GM21423 (cell line): ENCODE measurements at regions not wholly inside any gene's neighbourhood (a gene's known extent, or its start where the extent isn't known, plus 50 kb on each side); places are given as distances from the start of the nearest gene placed in this dataset.
"Not testable (repeated sequence)": the region's sequence is repeated elsewhere in the genome, so short reads cannot be mapped to it uniquely, and the experiment has no call there.

Source experiments
- ATAC-seq: cut with Tn5 transposase; IDR thresholded peaks from one replicate; pipeline ENCODE4 v1.9.1; 2021; ENCODE audit warnings: mild to moderate bottlenecking, moderate library complexity; ENCODE audit not compliant: unreplicated experiment

- no peak for ATAC-seq
These were observed 934.4 kb downstream of the MAT2B start for GRCh38 chr5:164439799-164440198.

- ATAC-seq: no peak
These were observed 944.0 kb downstream of the MAT2B start for GRCh38 chr5:164449460-164449859.

- ATAC-seq: no peak
These were observed 960.6 kb downstream of the MAT2B start for GRCh38 chr5:164466033-164466432.

GRCh38 chr5:164470312-164470711, 964.9 kb downstream of the MAT2B start:
- ATAC-seq: no peak

- ATAC-seq: no peak
These were observed 966.7 kb downstream of the MAT2B start for GRCh38 chr5:164472165-164472564.

- ATAC-seq: no peak
These were observed 970.0 kb downstream of the MAT2B start for GRCh38 chr5:164475339-164475977.

GRCh38 chr5:164481270-164481669, 975.9 kb downstream of the MAT2B start:
- ATAC-seq: no peak

- ATAC-seq: no peak
These were observed 976.9 kb downstream of the MAT2B start for GRCh38 chr5:164482351-164482750.

GRCh38 chr5:164484948-164485347, 979.5 kb downstream of the MAT2B start:
- ATAC-seq: no peak

- ATAC-seq: no peak
These were observed 982.5 kb downstream of the MAT2B start for GRCh38 chr5:164487939-164488338.

GRCh38 chr5:164497311-164498064, 992.1 kb downstream of the MAT2B start:
- ATAC-seq: no peak

GRCh38 chr5:164498438-164498837, 993.0 kb downstream of the MAT2B start:
- no peak for ATAC-seq

GRCh38 chr5:164500856-164501255, 995.4 kb downstream of the MAT2B start:
- no peak for ATAC-seq

- ATAC-seq: no peak
These were observed 995.9 kb downstream of the MAT2B start for GRCh38 chr5:164501344-164501743.

- peak; percentile 66 for ATAC-seq
These were observed 998.8 kb downstream of the MAT2B start for GRCh38 chr5:164504141-164504772.

- ATAC-seq: no peak
These were observed 1000.4 kb downstream of the MAT2B start for GRCh38 chr5:164505791-164506190.

- ATAC-seq: no peak
These were observed 1012.8 kb downstream of the MAT2B start for GRCh38 chr5:164518067-164518740.

- ATAC-seq: no peak
These were observed 1013.3 kb downstream of the MAT2B start for GRCh38 chr5:164518741-164519080.

GRCh38 chr5:164532235-164532900, 1026.9 kb downstream of the MAT2B start:
- no peak for ATAC-seq

GRCh38 chr5:164533426-164533825, 1028.0 kb downstream of the MAT2B start:
- ATAC-seq: not testable (repeated sequence)

- no peak for ATAC-seq
These were observed 1034.8 kb downstream of the MAT2B start for GRCh38 chr5:164540174-164540573.
